HUES6 (cell line): ENCODE measurements at regions not wholly inside any gene's neighbourhood (a gene's known extent, or its start where the extent isn't known, plus 50 kb on each side); places are given as distances from the start of the nearest gene placed in this dataset.
A peak's percentile ranks its signal among the peaks of the same experiment; 100 is the strongest.

Experiments used
- H3K27ac ChIP-seq: 2 replicates; pipeline ENCODE4 v1.7.0; 2013; ENCODE audit warnings: low read depth, mild to moderate bottlenecking, low read length, inconsistent platforms
- H3K27me3 ChIP-seq: 2 replicates; pipeline ENCODE4 v1.6.1; 2013; ENCODE audit warnings: low read length; ENCODE audit not compliant: control insufficient read depth, insufficient read depth
- H3K36me3 ChIP-seq: 2 replicates; pipeline ENCODE4 v1.6.1; 2013; ENCODE audit warnings: low read length; ENCODE audit not compliant: control insufficient read depth, insufficient read depth
- H3K4me1 ChIP-seq: 2 replicates; pipeline ENCODE4 v1.6.1; 2013; ENCODE audit warnings: low read length; ENCODE audit not compliant: control insufficient read depth, insufficient read depth
- H3K4me3 ChIP-seq: 2 replicates; pipeline ENCODE4 v1.5.1; 2013; ENCODE audit warnings: low read depth, low read length
- H3K9ac ChIP-seq: one replicate; pipeline ENCODE4 v1.6.1; 2013; ENCODE audit warnings: mild to moderate bottlenecking, low read length
- H3K9me3 ChIP-seq: 2 replicates; pipeline ENCODE4 v1.6.1; 2013; ENCODE audit warnings: low read depth, low read length; ENCODE audit not compliant: control insufficient read depth, insufficient read depth

- H3K4me1 ChIP-seq: peaks cover 3% of the 10 kb centered on the region; the same call in 1 of the 2 replicates
- peaks cover 3% of the 10 kb centered on the region; the same call in 1 of the 2 replicates for H3K9me3 ChIP-seq
- no peaks in the 10 kb centered on the region for H3K27me3 ChIP-seq
- H3K9ac ChIP-seq: no peak overlapping the region
- no peaks in the 10 kb centered on the region for H3K36me3 ChIP-seq
- H3K4me3 ChIP-seq: no peak overlapping the region
- H3K27ac ChIP-seq: no peak overlapping the region
Observed at GRCh38 chr2:49839818-49840217, 685.5 kb upstream of the FSHR start.

GRCh38 chr2:49837561-49838293 lies 683.4 kb upstream of the FSHR start:
- Histone ChIP-seq H3K4me3 (no peak overlapping the region), H3K36me3 (no peaks in the 10 kb centered on the region), H3K27me3 (no peaks in the 10 kb centered on the region), H3K9ac (peak overlapping the region; percentile 47), H3K4me1 (peaks cover 3% of the 10 kb centered on the region; the same call in 1 of the 2 replicates), H3K27ac (no peak overlapping the region), H3K9me3 (no peaks in the 10 kb centered on the region)

GRCh38 chr2:49836017-49836416 lies 681.7 kb upstream of the FSHR start:
- Histone ChIP-seq H3K27ac (no peak overlapping the region), H3K27me3 (no peaks in the 10 kb centered on the region), H3K9me3 (no peaks in the 10 kb centered on the region), H3K9ac (no peak overlapping the region), H3K4me3 (no peak overlapping the region), H3K36me3 (no peaks in the 10 kb centered on the region), H3K4me1 (peaks cover 3% of the 10 kb centered on the region; the same call in 1 of the 2 replicates)

GRCh38 chr2:49834433-49834832 lies 680.1 kb upstream of the FSHR start:
- peaks cover 3% of the 10 kb centered on the region; the same call in 1 of the 2 replicates for H3K4me1 ChIP-seq
- no peak overlapping the region for H3K27ac ChIP-seq
- no peak overlapping the region for H3K4me3 ChIP-seq
- no peaks in the 10 kb centered on the region for H3K27me3 ChIP-seq
- H3K9me3 ChIP-seq: no peaks in the 10 kb centered on the region
- H3K36me3 ChIP-seq: no peaks in the 10 kb centered on the region
- no peak overlapping the region for H3K9ac ChIP-seq

- Histone ChIP-seq H3K9ac (no peak overlapping the region), H3K4me3 (no peak overlapping the region), H3K27ac (no peak overlapping the region), H3K9me3 (no peaks in the 10 kb centered on the region), H3K4me1 (peaks cover under 1% of the 10 kb centered on the region; the same call in 1 of the 2 replicates), H3K36me3 (no peaks in the 10 kb centered on the region), H3K27me3 (no peaks in the 10 kb centered on the region)
Observed at GRCh38 chr2:49832555-49832954, 678.2 kb upstream of the FSHR start.

GRCh38 chr2:49831698-49832367 lies 677.5 kb upstream of the FSHR start:
- Histone ChIP-seq H3K27ac (no peak overlapping the region), H3K4me3 (no peak overlapping the region), H3K4me1 (no peaks in the 10 kb centered on the region; the same call in 1 of the 2 replicates), H3K36me3 (no peaks in the 10 kb centered on the region), H3K9ac (peak overlapping the region; percentile 19), H3K9me3 (no peaks in the 10 kb centered on the region), H3K27me3 (no peaks in the 10 kb centered on the region)

- H3K9ac ChIP-seq: peak overlapping the region; percentile 19
- no peaks in the 10 kb centered on the region for H3K36me3 ChIP-seq
- no peak overlapping the region for H3K27ac ChIP-seq
- H3K4me3 ChIP-seq: no peak overlapping the region
- H3K4me1 ChIP-seq: no peaks in the 10 kb centered on the region; the same call in 1 of the 2 replicates
- no peaks in the 10 kb centered on the region for H3K9me3 ChIP-seq
- H3K27me3 ChIP-seq: no peaks in the 10 kb centered on the region
Observed at GRCh38 chr2:49830846-49831245, 676.5 kb upstream of the FSHR start.

- H3K9ac ChIP-seq: no peak overlapping the region
- no peak overlapping the region for H3K27ac ChIP-seq
- peaks cover 5% of the 10 kb centered on the region; the same call in 1 of the 2 replicates for H3K9me3 ChIP-seq
- H3K27me3 ChIP-seq: no peaks in the 10 kb centered on the region
- no peak overlapping the region for H3K4me3 ChIP-seq
- no peaks in the 10 kb centered on the region; the same call in 1 of the 2 replicates for H3K4me1 ChIP-seq
- H3K36me3 ChIP-seq: no peaks in the 10 kb centered on the region
Observed at GRCh38 chr2:49827366-49827765, 673.1 kb upstream of the FSHR start.

GRCh38 chr2:49813208-49813607 lies 658.9 kb upstream of the FSHR start:
- Histone ChIP-seq H3K36me3 (no peaks in the 10 kb centered on the region), H3K9ac (no peak overlapping the region), H3K27ac (no peak overlapping the region), H3K4me3 (no peak overlapping the region), H3K9me3 (no peaks in the 10 kb centered on the region), H3K4me1 (no peaks in the 10 kb centered on the region; the same call in 1 of the 2 replicates), H3K27me3 (no peaks in the 10 kb centered on the region)

GRCh38 chr2:49812730-49813129 lies 658.4 kb upstream of the FSHR start:
- Histone ChIP-seq H3K9ac (no peak overlapping the region), H3K27ac (no peak overlapping the region), H3K4me1 (no peaks in the 10 kb centered on the region; the same call in 1 of the 2 replicates), H3K36me3 (no peaks in the 10 kb centered on the region), H3K27me3 (no peaks in the 10 kb centered on the region), H3K4me3 (no peak overlapping the region), H3K9me3 (no peaks in the 10 kb centered on the region)

- no peaks in the 10 kb centered on the region for H3K36me3 ChIP-seq
- no peaks in the 10 kb centered on the region; the same call in 1 of the 2 replicates for H3K4me1 ChIP-seq
- H3K4me3 ChIP-seq: no peak overlapping the region
- H3K9ac ChIP-seq: no peak overlapping the region
- H3K9me3 ChIP-seq: no peaks in the 10 kb centered on the region
- no peak overlapping the region for H3K27ac ChIP-seq
- H3K27me3 ChIP-seq: no peaks in the 10 kb centered on the region
Observed at GRCh38 chr2:49811502-49811901, 657.2 kb upstream of the FSHR start.
